NCI-H1930 (cell line): ENCODE measurements at regions not wholly inside any gene's neighbourhood (a gene's known extent, or its start where the extent isn't known, plus 50 kb on each side); places are given as distances from the start of the nearest gene placed in this dataset.
"Not testable (repeated sequence)": the region's sequence is repeated elsewhere in the genome, so short reads cannot be mapped to it uniquely, and the experiment has no call there.

Source experiments
- DNase-seq, 2 experiments: peaks; one replicate each; lab custom pipeline; 2025; lab: John Stamatoyannopoulos, UW

DNA sequence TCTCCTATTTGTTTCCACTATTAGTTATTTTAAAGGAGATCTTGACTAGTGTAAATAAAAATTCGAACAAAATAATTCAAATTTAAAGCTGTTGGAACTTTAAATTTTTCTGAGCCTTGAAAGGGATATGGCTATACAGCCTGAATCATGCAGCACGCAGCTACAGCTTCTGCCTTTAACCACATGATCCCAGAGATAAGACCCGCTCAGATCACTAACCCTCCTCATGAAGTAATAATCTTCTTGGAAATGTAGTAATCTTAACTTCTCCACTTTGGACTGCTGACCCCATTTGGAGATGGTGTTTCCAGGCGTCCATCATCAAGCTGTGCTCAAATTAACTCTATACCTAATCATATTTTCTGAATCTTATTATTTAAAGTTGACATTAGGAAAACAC, 336.6 kb downstream of the DSC3 start:
- no peak for DNase-seq

DNA sequence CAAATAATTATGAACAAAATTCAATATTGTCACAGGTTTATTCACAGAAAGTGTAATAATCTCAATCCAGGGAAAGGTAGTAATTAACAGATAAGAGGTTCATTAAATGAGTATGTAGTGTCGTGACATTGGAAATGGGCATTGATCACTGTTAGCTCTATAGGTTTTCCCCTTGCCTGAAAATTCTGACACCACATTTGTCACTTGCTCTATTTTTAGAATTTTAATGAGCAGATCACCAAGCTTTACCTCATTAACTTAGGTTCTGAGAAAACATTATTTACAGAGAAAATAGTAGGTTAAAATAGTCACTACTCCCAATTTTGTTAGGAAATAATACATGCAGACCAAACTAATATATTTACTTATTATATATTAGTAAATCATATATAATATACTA, 344.0 kb downstream of the DSC3 start:
- DNase-seq: no peak

- DNase-seq: no peak
Measured at GRCh38 chr18:30696201-30696600, 346.3 kb downstream of the DSC3 start.

GRCh38 chr18:30694773-30695172, 347.8 kb downstream of the DSC3 start:
- DNase-seq: no peak

DNA sequence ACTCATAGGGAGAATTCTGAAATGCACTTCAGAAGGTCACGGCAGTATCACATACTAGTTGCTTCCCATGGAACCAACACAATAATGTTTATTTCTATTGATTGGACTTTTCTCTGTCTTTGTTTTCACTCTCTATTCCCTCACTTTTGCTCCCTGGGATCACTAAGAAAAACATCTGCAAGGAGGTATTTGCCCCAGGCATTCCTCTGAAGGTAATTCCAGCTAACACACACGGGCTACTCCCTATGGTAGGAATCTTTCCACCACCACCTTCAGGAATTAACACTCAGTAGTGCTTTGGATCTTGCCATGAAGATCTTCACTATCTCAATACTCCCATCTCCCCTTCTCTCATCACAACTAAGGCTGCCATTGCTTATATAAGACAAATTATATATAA, 353.3 kb downstream of the DSC3 start:
- DNase-seq: no peak

DNA sequence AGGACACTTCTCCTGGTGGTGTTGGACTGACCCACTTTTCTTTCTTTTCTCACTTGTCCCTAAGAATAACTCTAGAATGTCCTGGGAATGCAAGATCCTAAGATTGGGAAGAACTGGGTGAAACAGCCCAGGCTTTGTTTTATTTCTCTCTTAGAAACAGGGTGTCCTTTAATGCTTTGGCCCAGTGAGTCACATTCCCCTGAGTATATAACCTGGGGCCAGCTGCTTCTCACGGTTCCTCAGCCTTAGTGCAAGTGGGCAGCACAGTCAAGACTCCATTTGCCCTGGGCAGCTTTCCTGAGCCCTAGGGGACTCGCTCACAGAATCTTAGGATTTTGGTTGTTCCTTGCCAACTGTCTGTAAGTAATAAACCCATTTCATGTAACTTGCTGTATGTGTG, 355.0 kb downstream of the DSC3 start:
- DNase-seq: no peak

GRCh38 chr18:30684825-30685481, 357.6 kb downstream of the DSC3 start:
- DNase-seq: no peak

DNA sequence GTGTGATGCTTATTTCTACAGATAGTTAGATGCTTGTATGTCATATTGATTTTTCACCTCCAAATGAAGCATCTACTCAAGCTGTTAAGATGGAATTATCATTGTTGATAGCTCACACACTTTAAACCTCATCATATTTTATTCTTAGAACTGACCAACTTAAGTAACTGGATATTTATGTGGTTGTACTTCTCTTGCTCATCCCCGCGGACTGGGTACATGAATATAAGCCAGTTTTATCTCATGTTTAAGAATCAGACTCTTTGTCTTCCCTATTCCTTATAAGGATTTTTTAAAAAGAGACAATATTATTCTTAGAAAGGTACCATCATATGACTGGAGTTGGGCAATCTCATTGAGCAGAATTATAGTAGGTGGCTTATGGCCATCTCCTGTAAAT, 358.7 kb downstream of the DSC3 start:
- DNase-seq: no peak

GRCh38 chr18:30682672-30683071, 359.9 kb downstream of the DSC3 start:
- DNase-seq: no peak

DNA sequence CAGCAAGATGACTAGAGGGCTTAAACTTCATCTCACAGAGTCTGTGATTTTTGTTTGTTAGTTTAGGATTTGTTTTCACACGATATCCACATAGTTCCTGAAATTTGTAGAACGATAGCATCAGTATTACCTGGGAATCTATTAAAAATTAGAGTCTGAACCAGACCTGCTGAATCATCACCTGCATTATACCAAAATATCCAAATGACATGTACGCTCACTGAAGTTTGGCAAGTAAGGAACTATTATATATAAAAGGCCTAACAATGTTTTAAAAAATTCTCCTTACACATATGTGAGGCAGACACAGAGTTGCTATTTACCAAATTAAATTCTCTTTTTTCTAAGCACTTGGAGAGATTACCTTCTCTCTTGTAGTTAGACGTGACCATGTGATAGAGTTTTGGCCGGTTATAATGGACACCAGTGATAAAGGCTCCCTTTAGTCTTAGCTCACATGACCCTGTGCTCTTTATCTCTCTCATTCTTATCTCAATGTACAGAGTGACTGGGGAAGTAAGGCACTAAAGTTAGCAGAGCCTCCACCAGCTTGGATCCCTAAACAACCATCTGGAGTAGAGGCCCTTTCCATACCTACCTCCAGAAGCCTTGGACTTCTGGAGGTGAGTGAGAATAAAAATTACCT, 363.1 kb downstream of the DSC3 start:
- no peak for DNase-seq

GRCh38 chr18:30677813-30678212, 364.7 kb downstream of the DSC3 start:
- not testable (repeated sequence) for DNase-seq

GRCh38 chr18:30676053-30676480, 366.5 kb downstream of the DSC3 start:
- DNase-seq: no peak

DNA sequence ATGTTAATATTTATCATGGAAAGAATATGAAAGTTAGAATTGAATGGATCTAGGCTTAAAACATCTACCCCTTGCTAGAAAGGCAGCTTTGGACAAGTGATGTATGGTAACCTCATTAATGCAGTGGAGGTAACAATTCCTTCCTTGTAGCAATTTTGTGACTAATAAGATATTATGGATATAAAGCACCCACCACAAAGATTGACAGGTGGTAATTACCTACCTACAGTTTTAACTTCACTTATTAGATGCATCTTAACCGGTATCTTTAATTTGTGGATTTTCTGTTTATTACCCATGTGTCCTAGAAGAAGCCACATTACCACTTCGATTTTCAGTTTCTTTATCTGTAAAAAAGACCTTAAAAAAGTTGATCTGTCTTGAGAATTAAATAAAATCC, 367.0 kb downstream of the DSC3 start:
- no peak for DNase-seq

GRCh38 chr18:30675072-30675471, 367.5 kb downstream of the DSC3 start:
- DNase-seq: no peak

DNA sequence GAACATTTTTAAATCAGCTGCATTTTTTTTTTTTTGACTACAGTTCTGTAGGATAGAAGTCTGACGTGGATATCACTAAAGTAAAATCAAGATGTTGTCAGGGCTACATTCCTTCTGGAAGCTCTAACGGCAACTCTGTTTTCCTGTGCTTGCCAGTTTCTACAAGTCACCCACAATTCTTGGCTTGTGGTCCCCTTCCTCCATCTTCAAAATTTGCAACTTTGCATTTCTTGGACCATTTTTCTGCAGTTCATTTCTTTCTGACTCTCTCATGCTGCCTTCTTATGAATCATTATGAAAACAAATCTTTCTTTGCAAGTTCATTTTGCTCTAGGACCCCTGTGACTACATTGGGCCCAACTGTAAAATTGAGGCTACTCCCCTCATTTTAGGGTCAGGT, 367.9 kb downstream of the DSC3 start:
- no peak for DNase-seq

- DNase-seq: not testable (repeated sequence)
Measured at GRCh38 chr18:30672439-30672838, 370.1 kb downstream of the DSC3 start.

DNA sequence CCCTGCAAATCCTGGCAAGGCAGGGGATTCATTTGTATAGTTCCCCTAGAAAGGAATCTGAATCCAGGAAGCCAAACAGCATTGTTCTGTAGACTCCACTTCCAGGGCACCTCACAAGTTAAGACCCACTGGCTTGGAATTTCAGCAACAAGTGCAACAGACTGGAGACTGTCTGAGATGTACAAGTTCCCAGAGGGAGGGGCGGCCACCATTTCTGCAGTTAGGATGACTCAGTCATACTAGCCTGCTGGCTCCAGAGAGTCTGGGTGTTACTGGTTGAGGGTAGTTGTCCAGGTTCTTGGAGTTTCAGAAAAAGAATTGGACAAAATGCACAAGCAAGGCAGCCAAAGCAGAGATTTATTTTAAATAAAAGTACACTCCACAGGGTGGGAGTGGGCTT, 384.2 kb downstream of the DSC3 start:
- no peak for DNase-seq

DNA sequence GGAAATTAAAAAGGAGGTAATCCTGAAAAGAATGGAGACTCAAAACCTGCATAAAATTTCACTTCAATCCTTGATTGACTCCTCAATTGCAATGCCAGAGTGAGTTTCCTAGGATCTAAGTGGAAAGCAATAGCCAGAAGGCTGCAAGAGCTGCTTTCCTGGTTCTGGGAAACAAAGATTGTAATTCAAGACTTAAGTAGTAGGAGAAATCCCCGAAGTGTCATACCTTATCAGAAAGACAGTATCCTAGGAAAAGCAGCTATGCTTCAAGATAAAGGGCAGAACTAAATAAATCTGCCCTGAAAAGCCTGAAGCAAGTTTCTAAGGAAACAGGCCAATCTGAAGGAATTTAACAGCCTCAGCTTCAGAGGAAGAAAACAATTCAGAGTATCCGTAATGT, 390.2 kb downstream of the DSC3 start:
- DNase-seq: no peak

- no peak for DNase-seq
Measured at GRCh38 chr18:30650499-30650898, 392.0 kb downstream of the DSC3 start.

DNA sequence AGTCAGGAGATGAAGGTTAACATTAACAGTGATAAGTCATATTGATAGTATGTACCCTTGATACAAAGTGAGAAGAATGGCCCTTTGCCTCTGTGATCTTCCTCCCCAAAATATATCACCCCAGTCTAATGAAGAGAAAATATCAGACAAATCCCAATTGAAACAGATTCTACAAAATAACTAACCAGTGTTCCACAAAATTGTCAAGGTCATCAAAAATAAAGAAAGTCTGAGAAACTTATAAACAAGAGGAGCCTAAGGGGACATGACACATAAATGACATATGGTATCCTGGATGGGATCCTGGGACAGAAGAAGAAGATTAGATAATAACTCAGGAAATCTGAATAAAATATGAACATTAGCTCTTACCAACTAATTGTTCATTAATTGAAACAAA, 398.4 kb downstream of the DSC3 start:
- DNase-seq: no peak

DNA sequence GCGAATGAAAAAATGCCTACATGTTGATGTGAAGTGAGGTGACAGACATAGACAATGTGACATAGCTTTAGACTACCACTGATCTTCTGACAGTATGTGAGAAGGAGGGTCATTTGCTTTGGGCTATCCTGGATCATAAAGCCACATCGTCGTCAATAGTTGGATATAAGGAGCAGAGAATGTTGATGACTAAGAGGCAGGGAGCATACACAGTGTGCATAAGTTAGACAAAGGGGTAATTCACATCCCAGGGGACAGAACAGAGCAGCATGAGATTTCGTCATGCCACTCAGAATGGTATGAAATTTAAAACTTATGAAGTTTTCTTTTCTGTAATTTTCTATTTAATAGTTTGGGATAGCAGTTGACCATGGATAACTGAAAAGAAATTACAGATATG, 403.2 kb downstream of the DSC3 start:
- DNase-seq: no peak

DNA sequence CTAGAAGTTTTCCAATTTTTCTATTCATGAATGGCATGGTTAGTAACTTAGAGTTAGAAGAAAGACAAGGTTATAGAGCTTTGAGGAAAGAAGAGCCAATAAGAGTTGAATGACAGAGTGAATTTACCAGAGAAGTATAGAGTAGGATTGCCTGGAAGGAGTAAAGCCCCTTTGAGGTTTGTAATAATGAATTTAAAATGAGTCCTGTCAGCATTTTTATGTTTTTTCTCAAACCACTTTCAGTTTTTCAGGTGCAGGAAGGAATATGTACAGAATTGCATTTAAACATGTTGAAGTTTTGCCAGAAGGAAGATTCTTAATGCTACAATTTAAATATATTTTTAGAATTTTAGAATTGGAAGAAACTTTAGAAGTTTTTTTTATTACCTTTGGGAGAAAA, 408.3 kb downstream of the DSC3 start:
- DNase-seq: no peak

DNA sequence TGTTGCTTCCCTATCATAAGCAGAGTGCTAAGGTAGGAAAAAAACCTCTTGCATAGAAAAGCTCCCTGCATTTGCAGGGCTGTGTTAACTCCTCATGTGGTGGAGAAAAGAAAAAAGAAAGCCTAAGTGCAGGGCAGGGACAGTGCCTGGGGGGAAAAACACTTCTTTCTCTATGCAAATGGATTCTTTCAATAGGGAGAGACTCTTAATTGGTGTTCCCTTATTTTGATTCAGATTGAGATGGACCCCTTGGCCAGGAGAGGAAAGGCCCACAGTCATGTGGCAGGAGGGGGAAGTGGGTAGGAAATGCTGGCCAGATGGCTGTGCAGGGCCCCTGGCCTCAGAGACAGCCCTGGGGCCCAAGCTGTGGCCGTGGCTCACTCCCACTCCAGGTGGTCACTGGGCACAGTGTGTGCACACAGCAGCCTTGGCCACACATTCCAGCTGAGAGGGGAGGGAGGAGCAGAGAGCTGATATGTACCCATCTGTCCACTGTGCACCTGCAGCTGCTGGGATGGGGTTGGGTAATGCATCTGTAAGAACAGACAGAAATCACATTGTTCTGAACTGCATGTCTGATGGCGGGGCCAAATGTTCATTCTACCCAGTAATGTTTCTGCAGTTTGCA, 410.4 kb downstream of the DSC3 start:
- no peak for DNase-seq

DNA sequence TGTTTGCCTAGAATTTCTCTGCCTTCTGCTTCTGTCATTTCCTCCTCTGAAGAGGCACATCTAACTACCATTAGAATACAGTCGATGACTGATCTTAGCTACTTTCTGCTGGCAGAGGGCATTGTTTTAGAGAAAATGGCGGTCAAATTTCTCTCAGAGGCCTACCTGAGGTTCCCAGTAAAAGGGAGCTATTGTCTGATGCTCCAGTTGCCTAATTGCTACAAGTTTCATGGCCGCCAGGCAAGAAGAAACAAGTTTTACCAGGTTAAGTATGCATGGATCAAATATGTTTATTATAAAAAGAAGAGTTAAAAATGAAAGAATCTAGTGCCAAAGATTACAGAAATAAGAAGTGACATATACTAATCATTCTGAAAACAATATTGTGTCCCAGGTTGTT, 416.6 kb downstream of the DSC3 start:
- no peak for DNase-seq
